K562 (cell line): ENCODE measurements at regions not wholly inside any gene's neighbourhood (a gene's known extent, or its start where the extent isn't known, plus 50 kb on each side); places are given as distances from the start of the nearest gene placed in this dataset.

Experiments used
- ARID1B ChIP-seq: fragments of 450-650 bp; IDR thresholded peaks from 2 replicates; pipeline ENCODE4 v1.6.1; 2016; ENCODE audit warnings: antibody characterized with exemption, mild to moderate bottlenecking, inconsistent platforms
- FOXP1 ChIP-seq: sonication (generic); formaldehyde crosslinking; IDR thresholded peaks from 2 replicates; pipeline ENCODE4 v1.8.0; 2022; ENCODE audit warnings: mild to moderate bottlenecking, missing genetic modification reagents
- GATA2 ChIP-seq: sonication (generic); formaldehyde crosslinking; IDR thresholded peaks from 2 replicates; pipeline ENCODE4 v1.4.0; 2020; ENCODE audit warnings: mild to moderate bottlenecking, missing genetic modification reagents
- HNRNPK ChIP-seq: fragments of 200-400 bp; formaldehyde crosslinking; IDR thresholded peaks from one replicate; pipeline ENCODE4 v1.6.1; 2018; ENCODE audit warnings: mild to moderate bottlenecking, low read depth, low read length; ENCODE audit not compliant: poor library complexity, severe bottlenecking
- JUND ChIP-seq, 2 experiments: IDR thresholded peaks; 2 replicates in 1 of 2; 3 replicates in 1 of 2; pipeline ENCODE4 v1.6.1; 2011; ENCODE audit warnings: borderline replicate concordance in 2 of 2, low read depth in 2 of 2, low read length in 2 of 2, improper control_type of control experiment in 1 of 2, missing biosample characterization in 1 of 2, missing genetic modification characterization in 1 of 2, missing genetic modification reagents in 1 of 2
- PTBP1 ChIP-seq: fragments of 200-400 bp; formaldehyde crosslinking; IDR thresholded peaks from 2 replicates; pipeline ENCODE4 v1.6.1; 2017; ENCODE audit warnings: low read depth, low read length
- STAT5B ChIP-seq: fragments of 250-450 bp; sonication (Bioruptor Pico); IDR thresholded peaks from 2 replicates; pipeline ENCODE4 v1.8.0; 2021; ENCODE audit warnings: mild to moderate bottlenecking, inconsistent platforms
- TBL1XR1 ChIP-seq, 2 experiments: IDR thresholded peaks; 2 replicates each; pipeline ENCODE4 v1.6.1; 2012; ENCODE audit warnings: improper control_type of control experiment in 2 of 2, low read length in 2 of 2, mild to moderate bottlenecking in 1 of 2
- ZBED1 ChIP-seq: IDR thresholded peaks from 2 replicates; pipeline ENCODE4 v1.6.1; 2014
- ZBTB7A ChIP-seq: IDR thresholded peaks from 2 replicates; pipeline ENCODE4 v1.6.1; 2011; ENCODE audit warnings: low read depth, mild to moderate bottlenecking, low read length, moderate library complexity, borderline replicate concordance; ENCODE audit not compliant: control insufficient read depth
- ZNF766 ChIP-seq: fragments of 200-800 bp; sonication (Bioruptor generic); conservative IDR thresholded peaks from 2 replicates; pipeline ENCODE4 v1.6.1; 2016; ENCODE audit warnings: missing genetic modification characterization, missing compliant biosample characterization
- TF ChIP-seq, protein P1 (sequence below): IDR thresholded peaks from 3 replicates; pipeline ENCODE4 v1.6.1; 2011; ENCODE audit warnings: borderline replicate concordance, mild to moderate bottlenecking, moderate library complexity; ENCODE audit not compliant: insufficient read length; ENCODE audit errors: extremely low read depth
- TF ChIP-seq, protein P2 (sequence below): fragments of 200-800 bp; sonication (Bioruptor generic); IDR thresholded peaks from 2 replicates; pipeline ENCODE4 v1.6.1; 2016; ENCODE audit warnings: missing genetic modification characterization, missing compliant biosample characterization
- TF ChIP-seq, protein P3 (sequence below), 2 experiments: IDR thresholded peaks in 1 of 2; conservative IDR thresholded peaks in 1 of 2; 2 replicates each; pipeline ENCODE4 v1.6.1; 2016; ENCODE audit warnings: low read depth in 2 of 2, mild to moderate bottlenecking in 1 of 2, missing compliant biosample characterization in 1 of 2, missing genetic modification characterization in 1 of 2, moderate library complexity in 1 of 2

DNA sequence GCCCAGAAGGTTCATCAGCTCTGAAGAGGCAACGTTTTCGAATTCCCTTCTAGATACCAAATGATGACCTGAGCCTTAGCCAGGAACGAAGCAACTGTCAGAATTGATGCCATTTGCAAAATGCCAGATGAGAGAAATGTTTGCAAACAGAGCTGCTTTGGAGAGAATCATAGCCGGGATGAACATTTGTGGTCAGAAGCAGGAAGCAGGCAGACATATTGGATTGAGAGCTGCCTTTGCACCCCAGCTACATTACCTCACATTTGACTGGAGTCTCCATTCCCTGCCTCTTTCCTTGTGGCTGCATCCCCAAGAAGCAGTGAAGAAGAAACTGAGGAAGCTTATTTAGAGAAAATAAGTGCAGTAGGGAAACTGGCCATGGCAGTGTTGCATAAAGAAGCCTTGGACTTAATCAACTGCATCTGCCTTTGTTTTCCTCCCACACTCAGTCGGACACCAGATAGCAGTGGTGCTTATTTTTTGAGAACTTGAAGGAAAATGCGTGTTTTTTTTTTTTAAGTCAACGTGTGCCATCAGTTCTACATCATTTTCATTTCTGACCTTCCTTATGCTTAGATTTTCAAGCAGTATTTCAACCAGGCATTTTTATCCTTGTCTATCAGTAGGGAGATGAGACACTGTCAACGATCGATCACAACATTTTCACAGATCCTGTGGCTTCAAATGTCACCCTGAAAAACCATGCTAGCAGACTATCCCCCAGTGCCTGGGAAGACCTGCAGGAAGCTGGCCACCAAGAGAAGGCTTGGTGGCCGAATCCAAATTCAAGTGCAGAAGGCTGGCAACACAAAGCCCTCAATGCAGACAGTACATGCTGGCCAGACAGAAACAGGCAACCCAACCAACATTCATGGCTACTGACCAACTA is 541.2 kb upstream of the JARID2 start (continued):
- TF ChIP-seq, protein P1, sequence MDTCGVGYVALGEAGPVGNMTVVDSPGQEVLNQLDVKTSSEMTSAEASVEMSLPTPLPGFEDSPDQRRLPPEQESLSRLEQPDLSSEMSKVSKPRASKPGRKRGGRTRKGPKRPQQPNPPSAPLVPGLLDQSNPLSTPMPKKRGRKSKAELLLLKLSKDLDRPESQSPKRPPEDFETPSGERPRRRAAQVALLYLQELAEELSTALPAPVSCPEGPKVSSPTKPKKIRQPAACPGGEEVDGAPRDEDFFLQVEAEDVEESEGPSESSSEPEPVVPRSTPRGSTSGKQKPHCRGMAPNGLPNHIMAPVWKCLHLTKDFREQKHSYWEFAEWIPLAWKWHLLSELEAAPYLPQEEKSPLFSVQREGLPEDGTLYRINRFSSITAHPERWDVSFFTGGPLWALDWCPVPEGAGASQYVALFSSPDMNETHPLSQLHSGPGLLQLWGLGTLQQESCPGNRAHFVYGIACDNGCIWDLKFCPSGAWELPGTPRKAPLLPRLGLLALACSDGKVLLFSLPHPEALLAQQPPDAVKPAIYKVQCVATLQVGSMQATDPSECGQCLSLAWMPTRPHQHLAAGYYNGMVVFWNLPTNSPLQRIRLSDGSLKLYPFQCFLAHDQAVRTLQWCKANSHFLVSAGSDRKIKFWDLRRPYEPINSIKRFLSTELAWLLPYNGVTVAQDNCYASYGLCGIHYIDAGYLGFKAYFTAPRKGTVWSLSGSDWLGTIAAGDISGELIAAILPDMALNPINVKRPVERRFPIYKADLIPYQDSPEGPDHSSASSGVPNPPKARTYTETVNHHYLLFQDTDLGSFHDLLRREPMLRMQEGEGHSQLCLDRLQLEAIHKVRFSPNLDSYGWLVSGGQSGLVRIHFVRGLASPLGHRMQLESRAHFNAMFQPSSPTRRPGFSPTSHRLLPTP = no peak
- TF ChIP-seq PTBP1 (no peak), JUND (IDR thresholded peaks at IDR 0.05; ENCODE audit: borderline replicate concordance, low read depth, low read length) (peak; percentile 35; the same call in 1 of the 2 replicates), JUND (tag; IDR thresholded peaks at IDR 0.05; ENCODE audit: borderline replicate concordance, low read depth, low read length) (no peak; the same call in 2 of the 3 replicates), STAT5B (CRISPR knock-in tag) (no peak), ZBED1 (no peak), HNRNPK (no peak), TBL1XR1 (IDR thresholded peaks at IDR 0.05; ENCODE audit: low read length in 2 of 2) (no peak), ARID1B (peak; percentile 27), ZNF766 (CRISPR knock-in tag) (0 out of 2 replicates have a peak, but pooled peaks have one; percentile 15), GATA2 (CRISPR knock-in tag) (peak; percentile 51; the same call in 1 of the 2 replicates), ZBTB7A (no peak), FOXP1 (no peak)
- TF ChIP-seq, protein P2, sequence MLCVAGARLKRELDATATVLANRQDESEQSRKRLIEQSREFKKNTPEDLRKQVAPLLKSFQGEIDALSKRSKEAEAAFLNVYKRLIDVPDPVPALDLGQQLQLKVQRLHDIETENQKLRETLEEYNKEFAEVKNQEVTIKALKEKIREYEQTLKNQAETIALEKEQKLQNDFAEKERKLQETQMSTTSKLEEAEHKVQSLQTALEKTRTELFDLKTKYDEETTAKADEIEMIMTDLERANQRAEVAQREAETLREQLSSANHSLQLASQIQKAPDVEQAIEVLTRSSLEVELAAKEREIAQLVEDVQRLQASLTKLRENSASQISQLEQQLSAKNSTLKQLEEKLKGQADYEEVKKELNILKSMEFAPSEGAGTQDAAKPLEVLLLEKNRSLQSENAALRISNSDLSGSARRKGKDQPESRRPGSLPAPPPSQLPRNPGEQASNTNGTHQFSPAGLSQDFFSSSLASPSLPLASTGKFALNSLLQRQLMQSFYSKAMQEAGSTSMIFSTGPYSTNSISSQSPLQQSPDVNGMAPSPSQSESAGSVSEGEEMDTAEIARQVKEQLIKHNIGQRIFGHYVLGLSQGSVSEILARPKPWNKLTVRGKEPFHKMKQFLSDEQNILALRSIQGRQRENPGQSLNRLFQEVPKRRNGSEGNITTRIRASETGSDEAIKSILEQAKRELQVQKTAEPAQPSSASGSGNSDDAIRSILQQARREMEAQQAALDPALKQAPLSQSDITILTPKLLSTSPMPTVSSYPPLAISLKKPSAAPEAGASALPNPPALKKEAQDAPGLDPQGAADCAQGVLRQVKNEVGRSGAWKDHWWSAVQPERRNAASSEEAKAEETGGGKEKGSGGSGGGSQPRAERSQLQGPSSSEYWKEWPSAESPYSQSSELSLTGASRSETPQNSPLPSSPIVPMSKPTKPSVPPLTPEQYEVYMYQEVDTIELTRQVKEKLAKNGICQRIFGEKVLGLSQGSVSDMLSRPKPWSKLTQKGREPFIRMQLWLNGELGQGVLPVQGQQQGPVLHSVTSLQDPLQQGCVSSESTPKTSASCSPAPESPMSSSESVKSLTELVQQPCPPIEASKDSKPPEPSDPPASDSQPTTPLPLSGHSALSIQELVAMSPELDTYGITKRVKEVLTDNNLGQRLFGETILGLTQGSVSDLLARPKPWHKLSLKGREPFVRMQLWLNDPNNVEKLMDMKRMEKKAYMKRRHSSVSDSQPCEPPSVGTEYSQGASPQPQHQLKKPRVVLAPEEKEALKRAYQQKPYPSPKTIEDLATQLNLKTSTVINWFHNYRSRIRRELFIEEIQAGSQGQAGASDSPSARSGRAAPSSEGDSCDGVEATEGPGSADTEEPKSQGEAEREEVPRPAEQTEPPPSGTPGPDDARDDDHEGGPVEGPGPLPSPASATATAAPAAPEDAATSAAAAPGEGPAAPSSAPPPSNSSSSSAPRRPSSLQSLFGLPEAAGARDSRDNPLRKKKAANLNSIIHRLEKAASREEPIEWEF (CRISPR knock-in tag) = peak; percentile 48; the same call in 1 of the 2 replicates
- TF ChIP-seq, protein P3, sequence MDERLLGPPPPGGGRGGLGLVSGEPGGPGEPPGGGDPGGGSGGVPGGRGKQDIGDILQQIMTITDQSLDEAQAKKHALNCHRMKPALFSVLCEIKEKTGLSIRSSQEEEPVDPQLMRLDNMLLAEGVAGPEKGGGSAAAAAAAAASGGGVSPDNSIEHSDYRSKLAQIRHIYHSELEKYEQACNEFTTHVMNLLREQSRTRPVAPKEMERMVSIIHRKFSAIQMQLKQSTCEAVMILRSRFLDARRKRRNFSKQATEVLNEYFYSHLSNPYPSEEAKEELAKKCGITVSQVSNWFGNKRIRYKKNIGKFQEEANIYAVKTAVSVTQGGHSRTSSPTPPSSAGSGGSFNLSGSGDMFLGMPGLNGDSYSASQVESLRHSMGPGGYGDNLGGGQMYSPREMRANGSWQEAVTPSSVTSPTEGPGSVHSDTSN (CRISPR knock-in tag; IDR thresholded peaks at IDR 0.05; ENCODE audit: low read depth) = no peak
- TF ChIP-seq, protein P3 (tag; conservative IDR thresholded peaks at IDR 0.05; ENCODE audit: low read depth) = peak; percentile 25; the same call in 1 of the 2 replicates
